HG03066 (cell line): ENCODE measurements at regions not wholly inside any gene's neighbourhood (a gene's known extent, or its start where the extent isn't known, plus 50 kb on each side); places are given as distances from the start of the nearest gene placed in this dataset.

Experiments used
- ATAC-seq: cut with Tn5 transposase; IDR thresholded peaks from one replicate; pipeline ENCODE4 v1.9.1; 2021; ENCODE audit warnings: low read depth; ENCODE audit not compliant: unreplicated experiment

GRCh38 chr14:58833634-58834378 lies 196.0 kb downstream of the DACT1 start:
- no peak for ATAC-seq

- ATAC-seq: no peak
Measured at GRCh38 chr14:58836303-58836974, 198.7 kb downstream of the DACT1 start.

DNA sequence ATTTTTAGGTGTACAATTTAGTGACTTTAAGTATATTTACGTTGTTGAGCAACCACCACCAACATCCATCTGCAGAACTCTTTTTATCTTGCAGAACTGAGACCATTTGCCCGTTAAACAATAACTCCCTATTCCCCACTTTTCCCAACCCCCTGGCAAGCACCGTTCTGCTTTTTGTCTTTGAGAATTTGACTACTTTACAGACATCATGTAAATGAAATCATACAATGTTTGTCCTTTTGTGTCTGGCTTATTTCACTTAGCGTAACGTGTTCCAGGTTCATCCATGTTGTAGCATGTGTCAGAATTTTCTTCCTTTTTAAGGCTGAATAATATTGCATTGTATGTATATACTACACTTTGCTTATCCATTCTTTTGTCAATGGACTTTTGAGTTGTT lies 201.5 kb downstream of the DACT1 start:
- ATAC-seq: no peak

DNA sequence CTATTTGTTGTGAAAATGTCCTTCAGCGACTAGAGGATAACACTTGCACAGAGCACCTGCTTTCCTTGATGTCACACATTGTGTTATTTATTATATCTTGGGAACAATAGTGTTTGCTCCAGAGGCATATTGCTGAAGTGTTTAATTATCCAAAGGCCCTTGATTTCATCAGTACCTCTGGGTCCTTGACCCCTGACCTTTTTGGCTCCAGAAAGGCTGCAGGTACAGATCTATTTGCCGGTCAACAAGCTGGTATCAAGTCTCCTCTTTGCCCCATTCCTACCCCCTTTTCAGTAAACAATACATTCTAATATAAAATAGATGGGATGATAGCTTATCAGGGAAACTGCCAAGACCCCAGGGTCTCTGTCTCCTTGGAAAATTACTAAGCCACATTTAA lies 206.8 kb downstream of the DACT1 start:
- no peak for ATAC-seq

DNA sequence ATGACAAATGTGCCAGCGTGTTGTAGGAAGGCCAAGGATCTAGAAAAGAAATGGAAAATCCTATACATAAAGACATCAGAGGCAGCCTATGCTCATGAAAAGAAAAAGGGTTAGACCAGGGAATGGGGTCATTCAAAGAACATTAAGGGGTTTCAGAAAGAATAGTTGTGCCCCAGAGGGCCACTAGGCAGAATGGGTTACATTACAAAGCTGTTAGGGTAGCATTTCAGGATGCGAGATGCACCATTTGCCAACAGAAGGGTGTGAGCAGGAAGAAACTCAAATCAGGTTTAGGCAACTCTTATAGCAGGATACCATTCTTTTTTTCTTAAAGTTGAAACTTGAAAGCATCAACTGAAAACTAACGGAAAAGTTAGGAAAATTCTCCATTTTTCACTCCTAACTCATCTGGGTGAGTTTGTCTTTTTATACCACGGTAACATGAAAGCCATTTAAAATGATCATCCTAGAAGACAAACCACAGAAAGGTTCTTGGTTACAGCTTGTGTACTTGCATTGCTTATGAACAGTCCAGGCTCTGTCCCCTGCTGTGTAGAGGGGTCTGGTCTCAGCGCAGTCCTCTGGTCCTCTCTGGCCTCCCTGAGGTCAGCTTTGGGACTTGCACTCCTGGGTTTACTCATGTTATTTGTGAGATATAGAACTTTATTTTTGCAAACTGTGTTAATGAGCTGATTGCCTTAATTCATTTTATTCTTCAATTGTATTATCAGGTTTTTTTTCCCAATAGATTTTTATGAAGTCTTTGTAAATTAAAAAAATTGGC lies 209.1 kb downstream of the DACT1 start:
- no peak for ATAC-seq

DNA sequence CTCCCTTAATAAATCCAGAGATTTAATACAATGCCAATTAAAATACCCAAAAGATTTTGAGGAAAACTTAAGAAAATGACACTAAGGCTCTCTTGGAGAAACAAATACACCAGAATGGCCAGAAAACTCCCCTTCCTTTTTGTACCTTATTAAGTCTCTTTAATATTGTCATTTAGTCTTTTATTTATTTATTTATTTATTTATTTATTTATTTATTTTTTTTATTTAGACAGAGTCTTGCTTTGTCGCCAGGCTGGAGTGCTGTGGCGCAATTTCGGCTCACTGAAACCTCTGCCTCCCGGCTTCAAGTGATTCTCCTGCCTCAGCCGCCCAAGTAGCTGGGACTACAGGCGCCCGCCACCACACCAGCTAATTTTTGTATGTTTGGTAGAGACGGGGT lies 210.6 kb downstream of the DACT1 start:
- ATAC-seq: no peak

- ATAC-seq: no peak
Measured at GRCh38 chr14:58849601-58850000, 211.8 kb downstream of the DACT1 start.

- ATAC-seq: no peak
Measured at GRCh38 chr14:58850011-58850410, 212.2 kb downstream of the DACT1 start.

DNA sequence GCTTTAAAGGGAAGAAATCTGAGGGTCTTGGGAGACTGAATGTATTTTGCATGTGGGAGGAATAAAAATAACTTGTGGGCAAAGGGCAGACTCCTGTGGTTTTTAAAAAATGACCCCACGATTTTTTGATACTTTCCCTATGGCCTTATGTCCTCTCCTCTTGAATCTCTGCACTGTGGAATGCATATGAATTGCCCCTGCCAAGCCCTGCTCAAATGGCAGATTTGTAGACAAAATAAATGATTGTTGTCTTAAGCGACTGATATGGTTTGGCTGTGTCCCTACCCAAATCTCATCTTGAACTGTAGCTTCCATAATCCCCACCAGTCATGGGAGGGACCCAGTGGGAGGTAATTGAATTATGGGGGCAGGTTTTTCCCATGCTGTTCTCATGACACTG lies 223.8 kb downstream of the DACT1 start:
- no peak for ATAC-seq

GRCh38 chr14:58862416-58863160 lies 224.8 kb downstream of the DACT1 start:
- no peak for ATAC-seq

DNA sequence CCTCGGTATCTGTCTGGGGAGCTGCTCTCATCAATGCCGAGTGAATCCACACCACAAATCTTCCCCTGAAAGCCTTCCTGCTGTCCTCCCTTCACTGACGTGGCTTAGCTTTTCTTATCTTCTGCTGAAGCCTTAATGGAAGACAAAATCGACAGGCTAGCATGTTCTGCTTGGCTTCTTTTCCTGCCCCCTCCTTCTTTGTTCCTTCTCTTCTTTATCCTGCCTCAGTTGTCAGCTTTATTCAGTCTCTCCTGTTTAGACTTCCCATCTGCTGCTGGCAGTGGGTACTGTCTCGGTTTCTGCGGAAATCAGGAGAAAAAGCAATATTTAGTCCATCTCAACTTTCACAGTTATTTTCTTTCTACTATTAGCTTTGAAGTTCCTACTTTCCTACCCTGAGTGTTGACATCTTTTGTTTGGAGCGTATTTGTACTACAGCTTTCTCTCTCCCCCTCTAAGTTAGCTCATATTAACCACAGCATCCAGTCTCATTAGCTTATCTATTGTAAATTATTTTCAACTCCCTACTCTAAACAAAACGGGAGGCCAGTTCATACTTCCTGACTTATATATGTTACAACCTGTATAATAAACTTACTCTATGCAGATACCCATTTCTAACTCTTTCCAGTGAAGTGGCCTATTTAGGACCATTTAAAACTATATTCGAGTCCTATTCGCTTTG lies 226.0 kb downstream of the DACT1 start:
- no peak for ATAC-seq

DNA sequence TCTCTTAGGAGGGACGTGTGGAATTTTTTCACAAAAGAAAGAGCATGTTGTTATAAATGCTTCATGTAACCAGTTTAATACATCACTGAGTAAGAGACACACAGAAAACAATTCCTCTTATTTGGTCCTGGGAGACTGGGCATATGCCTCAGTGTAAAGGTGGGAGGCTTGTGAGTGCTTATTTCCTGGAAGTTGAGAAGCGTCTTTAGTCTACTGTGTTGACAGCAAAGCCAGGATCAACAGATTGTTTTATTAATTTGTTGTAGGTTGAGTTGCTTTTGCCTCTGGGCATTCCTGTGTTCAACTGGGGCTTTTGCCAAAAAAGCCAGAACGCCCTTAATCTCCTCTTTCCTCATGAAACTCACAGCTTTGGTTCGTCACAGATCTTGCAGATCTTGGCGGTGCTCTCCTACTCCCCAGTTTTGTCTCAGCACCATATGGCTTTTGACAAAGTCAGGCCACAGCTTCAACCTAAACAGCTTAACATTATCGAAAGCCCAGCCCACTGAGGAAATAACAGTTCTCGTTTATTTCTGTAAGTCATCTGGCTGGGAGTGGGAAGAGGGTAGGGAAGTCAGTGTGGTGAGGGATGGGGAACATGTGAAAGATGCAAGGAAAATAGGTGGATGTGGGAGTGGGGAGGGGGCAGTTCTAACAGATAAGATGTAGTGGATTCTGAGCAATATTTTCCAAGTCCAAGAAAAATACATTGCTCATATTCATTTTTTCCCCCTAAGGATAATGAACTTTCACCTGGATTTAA lies 227.2 kb downstream of the DACT1 start:
- no peak for ATAC-seq

DNA sequence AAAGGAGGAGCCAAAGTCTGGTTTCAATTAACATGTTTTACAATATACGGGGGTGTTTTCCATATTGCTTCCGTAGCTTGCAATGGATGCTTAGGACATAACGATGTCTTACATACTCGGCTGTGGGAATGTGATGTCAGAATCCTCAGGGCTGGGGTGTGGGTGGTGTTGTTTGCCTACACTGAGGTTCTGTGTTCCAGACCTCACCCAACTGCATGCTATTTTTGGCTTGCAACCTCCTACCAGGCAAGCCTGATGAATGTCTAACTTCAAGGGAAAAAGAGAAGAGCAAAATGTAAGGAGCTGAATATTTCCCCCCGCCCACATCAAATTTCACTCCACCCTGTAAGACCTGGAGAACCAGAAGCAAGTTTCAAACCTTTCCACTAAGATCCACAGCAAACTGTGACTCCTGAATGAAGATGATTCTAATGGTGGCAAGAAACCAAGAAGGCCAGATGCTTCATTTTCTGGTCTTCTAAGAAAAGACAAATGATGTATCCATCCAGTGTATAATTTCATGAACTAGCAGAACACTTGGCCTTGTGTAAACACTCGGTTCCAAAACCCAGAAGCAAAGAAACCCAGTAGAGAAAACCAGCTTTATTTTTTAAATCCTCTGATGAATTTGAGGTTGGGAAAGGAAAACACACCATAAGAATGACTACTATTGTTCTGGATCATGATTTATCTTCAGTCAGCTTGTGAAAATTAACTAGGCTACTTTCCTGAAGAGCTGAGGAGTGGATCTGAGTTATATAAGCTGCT lies 227.9 kb downstream of the DACT1 start:
- no peak for ATAC-seq

- ATAC-seq: no peak
Measured at GRCh38 chr14:58866391-58866790, 228.6 kb downstream of the DACT1 start.

GRCh38 chr14:58870961-58871360 lies 233.2 kb downstream of the DACT1 start:
- no peak for ATAC-seq

- ATAC-seq: no peak
Measured at GRCh38 chr14:58871573-58871972, 233.8 kb downstream of the DACT1 start.

DNA sequence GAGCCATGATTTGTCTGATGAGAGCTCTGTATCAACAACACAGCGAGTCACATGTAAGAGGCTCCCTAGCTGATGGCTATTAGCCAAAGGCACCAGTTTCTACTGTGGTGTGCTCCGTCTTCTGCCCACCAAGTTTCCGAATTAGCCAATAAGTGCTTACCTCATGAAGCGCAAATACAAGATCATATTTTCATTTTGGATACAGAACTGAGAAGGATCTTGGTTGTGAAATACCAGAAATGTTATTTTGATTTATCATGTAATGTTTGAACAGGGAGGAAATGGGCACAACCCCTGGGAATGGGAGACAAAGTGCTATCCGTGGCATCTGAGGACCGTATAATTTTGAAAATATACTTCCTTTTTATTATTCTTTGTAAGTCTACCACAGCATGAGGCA lies 234.3 kb downstream of the DACT1 start:
- ATAC-seq: no peak

- no peak for ATAC-seq
Measured at GRCh38 chr14:58873228-58873953, 235.6 kb downstream of the DACT1 start.
